ENCODE measurements at regions not wholly inside any gene's neighbourhood (a gene's known extent, or its start where the extent isn't known, plus 50 kb on each side); places are given as distances from the start of the nearest gene placed in this dataset.

GRCh38 chr10:123454987-123455386, 211.2 kb upstream of the GPR26 start:
- no peak for TF ChIP-seq CTCF (IDR thresholded peaks at IDR 0.05; ENCODE audit: insufficient read depth, low read length, severe bottlenecking)
- no peaks in the 10 kb centered on the region for H3K36me3 ChIP-seq (ENCODE audit: control insufficient read depth, insufficient read depth, low read length)
- DNase-seq (ENCODE audit: low read depth): no peak
- no peak for FAIRE-seq
- no peak overlapping the region for H3K4me3 ChIP-seq (ENCODE audit: low read depth, low read length)
- no peaks in the 10 kb centered on the region for H3K27me3 ChIP-seq (ENCODE audit: control insufficient read depth, insufficient read depth, low read length)

DNA sequence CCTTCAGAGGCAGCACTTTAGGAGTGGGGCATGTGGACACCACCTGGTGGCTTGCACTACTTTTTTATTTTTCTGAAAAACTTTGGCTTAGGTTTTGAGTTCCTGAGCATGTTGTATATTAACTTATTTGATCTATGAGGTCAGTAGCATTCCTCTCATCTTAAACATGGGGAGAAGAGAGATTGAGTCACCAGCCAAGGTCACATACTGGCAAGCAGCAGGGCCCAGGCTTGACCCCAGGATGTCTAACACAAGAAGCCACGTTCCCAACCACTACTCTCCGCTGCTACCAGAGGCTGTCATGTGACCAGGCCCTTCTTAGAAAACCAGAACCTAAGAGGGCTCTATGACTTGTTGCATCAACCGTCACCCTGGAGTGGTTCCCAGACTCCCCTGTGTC, 210.3 kb upstream of the GPR26 start:
- no peak for DNase-seq (ENCODE audit: low read depth)
- no peak for FAIRE-seq
- Histone ChIP-seq H3K27me3 (ENCODE audit: control insufficient read depth, insufficient read depth, low read length) (no peaks in the 10 kb centered on the region), H3K4me3 (ENCODE audit: low read depth, low read length) (no peak overlapping the region), H3K36me3 (ENCODE audit: control insufficient read depth, insufficient read depth, low read length) (no peaks in the 10 kb centered on the region)
- no peak for TF ChIP-seq CTCF (IDR thresholded peaks at IDR 0.05; ENCODE audit: insufficient read depth, low read length, severe bottlenecking)

GRCh38 chr10:123458933-123459332, 207.2 kb upstream of the GPR26 start:
- H3K4me3 ChIP-seq (ENCODE audit: low read depth, low read length): no peak overlapping the region
- FAIRE-seq: no peak
- no peaks in the 10 kb centered on the region for H3K27me3 ChIP-seq (ENCODE audit: control insufficient read depth, insufficient read depth, low read length)
- DNase-seq (ENCODE audit: low read depth): no peak
- no peaks in the 10 kb centered on the region for H3K36me3 ChIP-seq (ENCODE audit: control insufficient read depth, insufficient read depth, low read length)
- no peak for TF ChIP-seq CTCF (IDR thresholded peaks at IDR 0.05; ENCODE audit: insufficient read depth, low read length, severe bottlenecking)

- Histone ChIP-seq H3K36me3 (ENCODE audit: control insufficient read depth, insufficient read depth, low read length) (no peaks in the 10 kb centered on the region), H3K4me3 (ENCODE audit: low read depth, low read length) (no peak overlapping the region), H3K27me3 (ENCODE audit: control insufficient read depth, insufficient read depth, low read length) (no peaks in the 10 kb centered on the region)
- DNase-seq (ENCODE audit: low read depth): no peak
- TF ChIP-seq CTCF (IDR thresholded peaks at IDR 0.05; ENCODE audit: insufficient read depth, low read length, severe bottlenecking): no peak
- FAIRE-seq: no peak
Measured at GRCh38 chr10:123459371-123460091, 206.6 kb upstream of the GPR26 start.

GRCh38 chr10:123462246-123462645, 203.9 kb upstream of the GPR26 start:
- Histone ChIP-seq H3K27me3 (ENCODE audit: control insufficient read depth, insufficient read depth, low read length) (no peaks in the 10 kb centered on the region), H3K36me3 (ENCODE audit: control insufficient read depth, insufficient read depth, low read length) (no peaks in the 10 kb centered on the region), H3K4me3 (ENCODE audit: low read depth, low read length) (no peak overlapping the region)
- no peak for FAIRE-seq
- DNase-seq (ENCODE audit: low read depth): no peak
- TF ChIP-seq CTCF (IDR thresholded peaks at IDR 0.05; ENCODE audit: insufficient read depth, low read length, severe bottlenecking): no peak

DNA sequence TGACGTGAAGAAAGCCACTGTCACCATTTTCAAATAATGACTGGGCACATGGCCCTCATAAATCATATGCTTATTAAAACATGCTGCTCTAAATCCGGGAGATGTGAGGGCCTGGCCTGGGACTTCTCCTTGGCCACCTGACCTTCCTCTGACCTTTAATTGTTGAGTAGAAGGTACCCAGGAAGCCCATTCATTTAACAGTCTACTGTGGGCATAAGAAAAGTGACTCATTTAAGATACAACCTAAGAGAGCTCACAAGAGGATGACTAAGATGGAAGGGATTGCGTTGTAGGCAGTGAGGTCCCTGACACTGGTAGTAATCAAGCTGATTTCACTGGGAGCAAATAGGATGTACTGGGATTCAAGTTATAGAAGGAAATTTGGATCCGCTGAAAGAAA, 203.4 kb upstream of the GPR26 start:
- H3K4me3 ChIP-seq (ENCODE audit: low read depth, low read length): no peak overlapping the region
- no peak for FAIRE-seq

More for the DNA sequence above, 203.4 kb upstream of the GPR26 start:
- DNase-seq (ENCODE audit: low read depth): no peak
- no peak for TF ChIP-seq CTCF (IDR thresholded peaks at IDR 0.05; ENCODE audit: insufficient read depth, low read length, severe bottlenecking)
- Histone ChIP-seq H3K27me3 (ENCODE audit: control insufficient read depth, insufficient read depth, low read length) (no peaks in the 10 kb centered on the region), H3K36me3 (ENCODE audit: control insufficient read depth, insufficient read depth, low read length) (no peaks in the 10 kb centered on the region)
